HepG2 (cell line): ENCODE measurements at regions not wholly inside any gene's neighbourhood (a gene's known extent, or its start where the extent isn't known, plus 50 kb on each side); places are given as distances from the start of the nearest gene placed in this dataset.

ENCODE experiments used
- ATAC-seq: fragments of 200-7000 bp; cut with Tn5 transposase; 3 replicates; pipeline ENCODE4 v1.9.1; 2020; ENCODE audit warnings: mild to moderate bottlenecking, moderate library complexity
- BruUV-seq: library from RNA; stranded (reverse); fragments of 400-500 nt; replicated peaks from 2 replicates; lab custom pipeline; 2021; lab: Mats Ljungman, UMichigan
- CTCF ChIA-PET: fragments of 300-600 bp; formaldehyde crosslinking; extraction: SDS; loops from one replicate; lab custom pipeline; 2021; ENCODE audit warnings: low total read pairs, inconsistent platforms, low intra/inter-chr PET ratio; lab: Yijun Ruan, JAX
- POLR2A ChIA-PET: fragments of 350-600 bp; sonication (Branson Sonifier 250); formaldehyde crosslinking; loops from one replicate; lab custom pipeline; 2020; ENCODE audit warnings: antibody characterized with exemption, inconsistent platforms; lab: Yijun Ruan, JAX
- DNase-seq: peaks from one replicate; pipeline ENCODE4 v3.0.0-alpha.2; 2015; ENCODE audit warnings: low spot score
- FAIRE-seq: peaks from 3 replicates; lab custom pipeline; 2011; peaks lifted over from hg19 to GRCh38; lab: Jason Lieb, UNC
- H2AFZ ChIP-seq: one replicate; pipeline ENCODE4 v1.6.1; 2011; ENCODE audit warnings: low read length, inconsistent platforms
- H3K27ac ChIP-seq: fragments of 300-600 bp; 3 replicates; pipeline ENCODE4 v1.8.0; 2011; ENCODE audit warnings: mixed run types, mild to moderate bottlenecking, mixed read lengths, low read length, inconsistent platforms; ENCODE audit not compliant: insufficient read depth; ENCODE audit errors: extremely low read length
- H3K27me3 ChIP-seq, 2 experiments: fragments of 200-600 bp in 1 of 2; 2 replicates in 1 of 2; 3 replicates in 1 of 2; pipeline versions ENCODE4 v1.6.0 to v1.8.0; 2011; ENCODE audit warnings: low read length in 2 of 2, mild to moderate bottlenecking in 2 of 2, moderate library complexity in 2 of 2, inconsistent platforms in 1 of 2; ENCODE audit not compliant: insufficient read depth in 2 of 2, control insufficient read depth in 1 of 2
- H3K36me3 ChIP-seq, 2 experiments: fragments of 200-600 bp in 1 of 2; replicated peaks in 1 of 2; 2 replicates in 1 of 2; 3 replicates in 1 of 2; pipeline versions ENCODE4 v1.5.1 to v1.8.0; 2011; ENCODE audit warnings: low read length in 2 of 2, inconsistent platforms in 1 of 2; ENCODE audit not compliant: insufficient read depth in 2 of 2, control insufficient read depth in 1 of 2
- H3K4me1 ChIP-seq: 2 replicates; pipeline ENCODE4 v1.5.1; 2012; ENCODE audit warnings: low read length, inconsistent platforms; ENCODE audit not compliant: insufficient read depth
- H3K4me2 ChIP-seq: 2 replicates; pipeline ENCODE4 v1.6.0; 2011; ENCODE audit warnings: low read depth, low read length, inconsistent platforms
- H3K4me3 ChIP-seq, 3 experiments: fragments of 200-600 bp in 1 of 3; sonication (generic), shearing (Covaris generic) in 1 of 3; replicated peaks in 1 of 3; 2 replicates each; pipeline ENCODE4 v1.5.1; 2011 to 2016; ENCODE audit warnings: low read length in 3 of 3, inconsistent platforms in 2 of 3, low read depth in 2 of 3, mild to moderate bottlenecking in 2 of 3, control low read depth in 1 of 3, mixed read lengths in 1 of 3; ENCODE audit not compliant: insufficient read depth in 1 of 3
- H3K79me2 ChIP-seq: one replicate; pipeline ENCODE4 v1.6.1; 2011; ENCODE audit warnings: low read length, inconsistent platforms; ENCODE audit not compliant: insufficient read depth
- H3K9ac ChIP-seq: 2 replicates; pipeline ENCODE4 v1.6.0; 2011; ENCODE audit warnings: mild to moderate bottlenecking, low read depth, low read length, inconsistent platforms; ENCODE audit not compliant: insufficient read depth
- H3K9me3 ChIP-seq: 2 replicates; pipeline ENCODE4 v1.5.1; 2012; ENCODE audit warnings: mild to moderate bottlenecking, low read length
- H4K20me1 ChIP-seq: 2 replicates; pipeline ENCODE4 v1.6.0; 2011; ENCODE audit warnings: inconsistent platforms, mild to moderate bottlenecking, low read length, moderate library complexity; ENCODE audit not compliant: insufficient read depth
- HMGXB4 ChIP-seq, 2 experiments: sonication (generic) in 1 of 2; formaldehyde crosslinking in 1 of 2; IDR thresholded peaks; 2 replicates each; pipeline versions ENCODE4 v1.4.0 to v1.6.1; 2018 to 2020; ENCODE audit warnings: missing genetic modification reagents in 2 of 2, borderline replicate concordance in 1 of 2, low read depth in 1 of 2, mild to moderate bottlenecking in 1 of 2, missing biosample characterization in 1 of 2
- NR2F6 ChIP-seq, 2 experiments: IDR thresholded peaks; 2 replicates each; pipeline ENCODE4 v1.6.1; 2016; ENCODE audit warnings: antibody characterized with exemption in 1 of 2, mild to moderate bottlenecking in 1 of 2
- THYN1 ChIP-seq: sonication (generic); formaldehyde crosslinking; IDR thresholded peaks from 2 replicates; pipeline ENCODE4 v1.8.1; 2023; ENCODE audit warnings: low read depth, mild to moderate bottlenecking, moderate library complexity, missing genetic modification reagents, borderline replicate concordance
- ZNF10 ChIP-seq: sonication (generic); formaldehyde crosslinking; IDR thresholded peaks from 2 replicates; pipeline ENCODE4 v1.4.0; 2020; ENCODE audit warnings: mild to moderate bottlenecking, low read depth, missing genetic modification reagents, borderline replicate concordance
- ZNF225 ChIP-seq: sonication (generic); formaldehyde crosslinking; IDR thresholded peaks from 2 replicates; pipeline ENCODE4 v1.4.0; 2020; ENCODE audit warnings: mild to moderate bottlenecking, missing genetic modification reagents
- ZNF331 ChIP-seq: sonication (generic); formaldehyde crosslinking; IDR thresholded peaks from 2 replicates; pipeline ENCODE4 v1.4.0; 2020; ENCODE audit warnings: missing genetic modification reagents
- ZNF510 ChIP-seq: sonication (generic); formaldehyde crosslinking; IDR thresholded peaks from 2 replicates; pipeline ENCODE4 v1.4.0; 2020; ENCODE audit warnings: low read depth, mild to moderate bottlenecking, missing genetic modification reagents
- ZNF614 ChIP-seq: IDR thresholded peaks from 2 replicates; pipeline ENCODE4 v1.6.1; 2018; ENCODE audit warnings: missing biosample characterization, missing genetic modification reagents, inconsistent platforms, borderline replicate concordance
- ZNF670 ChIP-seq: sonication (generic); formaldehyde crosslinking; IDR thresholded peaks from 2 replicates; pipeline ENCODE4 v1.8.0; 2022; ENCODE audit warnings: mild to moderate bottlenecking, missing genetic modification reagents, borderline replicate concordance
- ZNF800 ChIP-seq: sonication (generic); formaldehyde crosslinking; IDR thresholded peaks from 2 replicates; pipeline ENCODE4 v1.4.0; 2020; ENCODE audit warnings: missing genetic modification reagents
- ZSCAN22 ChIP-seq: sonication (generic); formaldehyde crosslinking; IDR thresholded peaks from 2 replicates; pipeline ENCODE4 v1.4.0; 2020; ENCODE audit warnings: mild to moderate bottlenecking, missing genetic modification reagents
- WGBS: methylation state at CpG from one replicate; pipeline ENCODE4 v1.1.6; 2017; ENCODE audit warnings: low lambda C conversion rate; 5-methylcytosine and 5-hydroxymethylcytosine counted together
- in situ Hi-C: cut with HindIII; loops from 2 replicates; pipeline ENCODE4 v1.10.0; 2017; ENCODE audit warnings: low pct_unique_long_range_greater_than_20kb; ENCODE audit not compliant: extremely low pct_ligation_motif_present
- intact Hi-C: fragments of 100-400 bp; cut with micrococcal nuclease; formaldehyde crosslinking; loops from one replicate; pipeline ENCODE4 v1.10.0; 2022; ENCODE audit not compliant: unreplicated experiment

GRCh38 chr3:76370749-76371520 lies 585.6 kb upstream of the ZNF717 start:
- in situ Hi-C loops, result no loop called here
- TF ChIP-seq ZNF614 (CRISPR knock-in tag) (no peak), ZNF510 (CRISPR knock-in tag) (no peak), HMGXB4 (CRISPR knock-in tag; IDR thresholded peaks at IDR 0.05; ENCODE audit: borderline replicate concordance in 1 of 2, low read depth in 1 of 2) (no peak), ZNF10 (CRISPR knock-in tag) (no peak), ZNF331 (CRISPR knock-in tag) (no peak), ZSCAN22 (CRISPR knock-in tag) (no peak), ZNF225 (no peak), ZNF670 (CRISPR knock-in tag) (no peak), ZNF800 (CRISPR knock-in tag) (no peak), NR2F6 (IDR thresholded peaks at IDR 0.05) (no peak), NR2F6 (CRISPR knock-in tag; IDR thresholded peaks at IDR 0.05) (no peak), THYN1 (CRISPR knock-in tag) (no peak)
- no peak overlapping the region for H2AFZ ChIP-seq
- ATAC-seq (no peak), FAIRE-seq (no peak), DNase-seq (no peak)
- H3K9me3 ChIP-seq, result no peaks in the 10 kb centered on the region
- no TSS peak for BruUV-seq
- no peak overlapping the region for H3K4me3 ChIP-seq
- no peak overlapping the region for H3K4me2 ChIP-seq
- H3K27ac ChIP-seq, result no peak overlapping the region
- POLR2A ChIA-PET, result no interaction called here
- intact Hi-C loops, result no loop called here
- no peaks in the 10 kb centered on the region for H3K4me1 ChIP-seq
- CTCF ChIA-PET, result no interaction called here
- H3K9ac ChIP-seq, result no peak overlapping the region
- H4K20me1 ChIP-seq, result no peaks in the 10 kb centered on the region
- WGBS, result 13% methylated on average over 4 of the region's 4 CpGs
- no peaks in the 10 kb centered on the region for H3K79me2 ChIP-seq
- no peaks in the 10 kb centered on the region for H3K36me3 ChIP-seq
- no peaks in the 10 kb centered on the region for H3K27me3 ChIP-seq
